ENCODE measurements at regions not wholly inside any gene's neighbourhood (a gene's known extent, or its start where the extent isn't known, plus 50 kb on each side); places are given as distances from the start of the nearest gene placed in this dataset.
A peak's percentile ranks its signal among the peaks of the same experiment; 100 is the strongest.

DNA sequence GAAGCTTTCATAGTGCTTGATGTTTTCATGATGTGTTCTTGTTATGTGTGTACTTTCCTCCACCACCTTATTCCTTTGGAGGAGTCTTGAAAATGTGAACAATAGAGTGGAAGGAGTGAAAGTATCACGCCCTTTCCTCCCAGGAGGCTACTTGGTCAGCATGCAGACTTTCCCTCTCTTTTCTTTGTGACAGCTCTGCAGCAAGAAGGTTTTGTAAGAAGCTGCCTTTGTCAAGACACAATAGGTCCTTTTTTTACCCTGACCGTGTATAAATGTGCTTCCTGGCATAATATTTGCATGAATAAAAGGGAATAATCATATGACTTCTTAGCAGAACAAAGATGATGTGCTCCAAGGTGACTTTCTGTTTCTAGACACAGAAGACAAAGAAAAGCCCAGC is 882.6 kb upstream of the SLITRK5 start:
- no peak overlapping the region for H3K4me3 ChIP-seq (ENCODE audit: low read depth, low read length)
- no peak for TF ChIP-seq MYC (IDR thresholded peaks at IDR 0.05; ENCODE audit: low read depth, low read length)
- no peak for DNase-seq (ENCODE audit: low read depth)

DNA sequence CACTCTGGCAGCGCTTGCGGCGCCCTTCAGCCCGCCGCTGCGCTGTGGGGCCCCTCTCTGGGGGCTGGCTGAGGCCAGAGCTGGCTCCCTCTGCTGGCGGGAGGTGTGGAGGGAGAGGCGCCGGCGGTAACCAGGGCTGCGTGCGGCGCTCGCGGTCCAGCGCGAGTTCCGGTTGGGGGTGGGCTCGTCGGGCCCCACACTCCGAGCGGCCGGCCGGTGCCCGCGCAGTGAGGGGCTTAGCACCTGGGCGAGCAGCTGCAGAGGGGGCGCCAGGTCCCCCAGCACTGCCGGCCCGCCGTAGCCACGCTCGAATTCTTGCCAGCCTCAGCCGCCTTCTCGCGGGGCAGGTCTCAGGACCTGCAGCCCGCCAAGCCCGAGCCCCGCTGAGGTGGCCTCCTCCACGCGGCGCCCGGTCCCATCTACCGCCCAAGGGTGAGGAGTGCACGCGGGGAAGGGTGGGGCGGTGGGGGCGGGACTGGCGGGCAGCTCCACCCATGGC is 879.0 kb upstream of the SLITRK5 start:
- no peak for DNase-seq (ENCODE audit: low read depth)
- TF ChIP-seq, protein P1, sequence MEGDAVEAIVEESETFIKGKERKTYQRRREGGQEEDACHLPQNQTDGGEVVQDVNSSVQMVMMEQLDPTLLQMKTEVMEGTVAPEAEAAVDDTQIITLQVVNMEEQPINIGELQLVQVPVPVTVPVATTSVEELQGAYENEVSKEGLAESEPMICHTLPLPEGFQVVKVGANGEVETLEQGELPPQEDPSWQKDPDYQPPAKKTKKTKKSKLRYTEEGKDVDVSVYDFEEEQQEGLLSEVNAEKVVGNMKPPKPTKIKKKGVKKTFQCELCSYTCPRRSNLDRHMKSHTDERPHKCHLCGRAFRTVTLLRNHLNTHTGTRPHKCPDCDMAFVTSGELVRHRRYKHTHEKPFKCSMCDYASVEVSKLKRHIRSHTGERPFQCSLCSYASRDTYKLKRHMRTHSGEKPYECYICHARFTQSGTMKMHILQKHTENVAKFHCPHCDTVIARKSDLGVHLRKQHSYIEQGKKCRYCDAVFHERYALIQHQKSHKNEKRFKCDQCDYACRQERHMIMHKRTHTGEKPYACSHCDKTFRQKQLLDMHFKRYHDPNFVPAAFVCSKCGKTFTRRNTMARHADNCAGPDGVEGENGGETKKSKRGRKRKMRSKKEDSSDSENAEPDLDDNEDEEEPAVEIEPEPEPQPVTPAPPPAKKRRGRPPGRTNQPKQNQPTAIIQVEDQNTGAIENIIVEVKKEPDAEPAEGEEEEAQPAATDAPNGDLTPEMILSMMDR (IDR thresholded peaks at IDR 0.05; ENCODE audit: low read depth, low read length): no peak
- TF ChIP-seq MYC (IDR thresholded peaks at IDR 0.05; ENCODE audit: low read depth, low read length) (no peak), POLR2A (IDR thresholded peaks at IDR 0.05; ENCODE audit: extremely low read depth, insufficient read length) (no peak)
- TF ChIP-seq, protein P2, sequence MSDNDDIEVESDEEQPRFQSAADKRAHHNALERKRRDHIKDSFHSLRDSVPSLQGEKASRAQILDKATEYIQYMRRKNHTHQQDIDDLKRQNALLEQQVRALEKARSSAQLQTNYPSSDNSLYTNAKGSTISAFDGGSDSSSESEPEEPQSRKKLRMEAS (IDR thresholded peaks at IDR 0.05; ENCODE audit: low read depth, low read length): no peak
- no peak overlapping the region for H3K4me3 ChIP-seq (ENCODE audit: low read depth, low read length)

DNA sequence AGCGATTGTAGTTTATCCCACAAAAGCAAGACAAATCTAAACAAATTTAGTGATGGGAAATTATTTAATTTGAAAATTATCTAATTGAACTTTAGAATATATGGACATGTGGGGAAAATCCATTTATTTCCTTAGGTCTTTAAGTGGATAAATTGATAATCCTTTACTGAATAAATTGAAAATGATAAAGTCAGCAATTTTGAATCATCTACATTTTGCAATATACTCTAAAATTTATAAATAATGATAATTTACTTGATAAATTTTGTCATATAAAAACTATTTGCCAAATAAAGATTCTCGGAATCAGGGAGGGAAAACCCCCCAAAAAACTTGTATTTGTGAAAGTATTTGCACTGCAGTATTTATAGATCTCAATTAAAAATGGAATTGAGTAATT is 875.3 kb upstream of the SLITRK5 start:
- no peak overlapping the region for H3K4me3 ChIP-seq (ENCODE audit: low read depth, low read length)
- DNase-seq (ENCODE audit: low read depth): no peak
- TF ChIP-seq, protein P1 (IDR thresholded peaks at IDR 0.05; ENCODE audit: low read depth, low read length): no peak
- TF ChIP-seq, protein P2 (IDR thresholded peaks at IDR 0.05; ENCODE audit: low read depth, low read length): no peak
- TF ChIP-seq MYC (IDR thresholded peaks at IDR 0.05; ENCODE audit: low read depth, low read length) (no peak), POLR2A (IDR thresholded peaks at IDR 0.05; ENCODE audit: extremely low read depth, insufficient read length) (no peak)

DNA sequence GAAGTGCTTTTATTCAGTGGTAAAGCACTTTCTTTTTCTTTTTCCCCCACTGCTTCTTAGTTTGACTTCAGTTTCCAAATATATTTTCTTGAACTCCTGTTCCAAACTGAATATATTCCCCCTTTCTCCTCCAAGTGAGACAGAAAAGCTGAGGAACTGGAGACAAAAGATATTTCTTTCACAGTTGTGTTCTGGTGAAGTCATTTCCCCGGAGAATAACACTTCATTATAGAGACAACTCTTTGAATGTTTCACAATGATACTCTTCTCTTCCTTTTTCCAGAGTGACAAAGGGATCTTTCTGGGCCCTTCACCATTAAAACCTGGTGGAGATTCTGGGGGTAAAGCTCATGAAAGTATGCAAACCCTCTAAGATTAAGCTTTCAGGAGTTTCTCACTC is 860.8 kb upstream of the SLITRK5 start:
- DNase-seq (ENCODE audit: low read depth): peak; percentile 9
- H3K4me3 ChIP-seq (ENCODE audit: low read depth, low read length): no peak overlapping the region
- TF ChIP-seq, protein P1 (IDR thresholded peaks at IDR 0.05; ENCODE audit: low read depth, low read length): no peak
- no peak for TF ChIP-seq MYC (IDR thresholded peaks at IDR 0.05; ENCODE audit: low read depth, low read length)
- TF ChIP-seq, protein P2 (IDR thresholded peaks at IDR 0.05; ENCODE audit: low read depth, low read length): no peak

DNA sequence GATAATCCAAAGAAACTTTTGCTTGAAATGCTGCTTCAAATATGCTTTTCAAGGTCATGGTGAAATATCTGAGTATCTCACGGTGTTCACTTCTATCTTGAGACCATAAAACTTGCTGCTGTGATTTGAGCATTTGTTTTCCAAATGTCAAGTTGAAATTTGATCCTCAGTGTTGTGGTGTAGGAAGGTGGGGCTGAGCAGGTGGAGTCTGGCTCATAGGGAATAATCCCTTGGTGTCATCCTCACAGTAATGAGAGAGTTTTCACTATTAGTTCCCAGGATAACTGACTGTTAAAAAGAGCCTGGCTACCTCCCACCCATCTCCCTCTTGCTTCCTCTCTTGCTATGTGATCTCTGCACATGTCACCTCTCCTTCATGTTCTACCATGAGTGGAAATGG is 858.0 kb upstream of the SLITRK5 start:
- no peak for TF ChIP-seq POLR2A (IDR thresholded peaks at IDR 0.05; ENCODE audit: extremely low read depth, insufficient read length)
- no peak for TF ChIP-seq MYC (IDR thresholded peaks at IDR 0.05; ENCODE audit: low read depth, low read length)
- TF ChIP-seq, protein P1 (IDR thresholded peaks at IDR 0.05; ENCODE audit: low read depth, low read length): no peak
- TF ChIP-seq, protein P2 (IDR thresholded peaks at IDR 0.05; ENCODE audit: low read depth, low read length): no peak
- DNase-seq (ENCODE audit: low read depth): no peak
- H3K4me3 ChIP-seq (ENCODE audit: low read depth, low read length): no peak overlapping the region

DNA sequence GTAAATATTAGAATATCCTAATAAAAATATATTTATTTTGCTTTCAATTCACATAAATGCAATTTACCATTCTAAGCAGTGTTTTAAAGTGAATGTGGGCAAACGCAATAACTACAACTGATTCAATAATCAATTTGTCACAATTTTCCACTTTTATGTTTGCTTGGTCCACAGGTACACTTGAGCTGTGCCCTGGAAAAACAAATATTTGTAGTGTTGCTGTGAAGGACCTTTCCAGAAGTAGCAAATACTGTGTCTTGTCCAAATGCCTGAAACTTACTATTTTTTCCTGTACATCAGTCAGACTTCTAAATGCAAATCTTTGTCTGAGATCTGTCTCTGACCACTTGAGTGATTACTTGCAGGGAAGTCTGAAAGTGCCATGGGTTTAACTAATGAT is 845.8 kb upstream of the SLITRK5 start:
- no peak for TF ChIP-seq POLR2A (IDR thresholded peaks at IDR 0.05; ENCODE audit: extremely low read depth, insufficient read length)
- TF ChIP-seq, protein P2 (IDR thresholded peaks at IDR 0.05; ENCODE audit: low read depth, low read length): no peak
- no peak for DNase-seq (ENCODE audit: low read depth)
- H3K4me3 ChIP-seq (ENCODE audit: low read depth, low read length): no peak overlapping the region

DNA sequence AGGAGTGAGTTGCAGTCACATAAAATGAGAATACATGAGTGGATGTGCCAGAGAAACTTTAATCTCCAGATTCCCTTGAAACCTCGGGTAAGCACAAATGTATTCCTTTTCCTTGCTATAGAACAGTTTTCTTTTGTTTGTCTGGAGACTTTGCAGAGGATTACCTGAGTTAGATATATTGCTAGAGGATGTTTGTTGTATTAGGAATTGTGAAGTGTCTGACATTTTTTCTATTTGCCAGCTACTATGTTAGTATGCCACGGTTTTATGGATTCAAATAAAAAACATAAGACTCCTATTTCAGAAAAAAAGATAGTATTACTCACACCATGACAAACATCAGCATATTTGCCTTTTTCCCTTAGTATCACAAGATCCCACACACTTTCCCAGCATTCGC is 844.9 kb upstream of the SLITRK5 start:
- DNase-seq (ENCODE audit: low read depth): no peak
- TF ChIP-seq POLR2A (IDR thresholded peaks at IDR 0.05; ENCODE audit: extremely low read depth, insufficient read length): no peak
- TF ChIP-seq, protein P2 (IDR thresholded peaks at IDR 0.05; ENCODE audit: low read depth, low read length): no peak
- TF ChIP-seq, protein P1 (IDR thresholded peaks at IDR 0.05; ENCODE audit: low read depth, low read length): no peak

More for the DNA sequence above, 844.9 kb upstream of the SLITRK5 start:
- H3K4me3 ChIP-seq (ENCODE audit: low read depth, low read length): no peak overlapping the region
